HepG2 (cell line): ENCODE measurements at regions not wholly inside any gene's neighbourhood (a gene's known extent, or its start where the extent isn't known, plus 50 kb on each side); places are given as distances from the start of the nearest gene placed in this dataset.

Source experiments
- ATAC-seq: fragments of 200-7000 bp; cut with Tn5 transposase; 3 replicates; pipeline ENCODE4 v1.9.1; 2020; ENCODE audit warnings: mild to moderate bottlenecking, moderate library complexity
- BruUV-seq: library from RNA; stranded (reverse); fragments of 400-500 nt; replicated peaks from 2 replicates; lab custom pipeline; 2021; lab: Mats Ljungman, UMichigan
- CTCF ChIA-PET: fragments of 300-600 bp; formaldehyde crosslinking; extraction: SDS; loops from one replicate; lab custom pipeline; 2021; ENCODE audit warnings: low total read pairs, inconsistent platforms, low intra/inter-chr PET ratio; lab: Yijun Ruan, JAX
- POLR2A ChIA-PET: fragments of 350-600 bp; sonication (Branson Sonifier 250); formaldehyde crosslinking; loops from one replicate; lab custom pipeline; 2020; ENCODE audit warnings: antibody characterized with exemption, inconsistent platforms; lab: Yijun Ruan, JAX
- DNase-seq: peaks from one replicate; pipeline ENCODE4 v3.0.0-alpha.2; 2015; ENCODE audit warnings: low spot score
- FAIRE-seq: peaks from 3 replicates; lab custom pipeline; 2011; peaks lifted over from hg19 to GRCh38; lab: Jason Lieb, UNC
- H2AFZ ChIP-seq: one replicate; pipeline ENCODE4 v1.6.1; 2011; ENCODE audit warnings: low read length, inconsistent platforms
- H3K27ac ChIP-seq: fragments of 300-600 bp; 3 replicates; pipeline ENCODE4 v1.8.0; 2011; ENCODE audit warnings: mixed run types, mild to moderate bottlenecking, mixed read lengths, low read length, inconsistent platforms; ENCODE audit not compliant: insufficient read depth; ENCODE audit errors: extremely low read length
- H3K27me3 ChIP-seq, 2 experiments: fragments of 200-600 bp in 1 of 2; 2 replicates in 1 of 2; 3 replicates in 1 of 2; pipeline versions ENCODE4 v1.6.0 to v1.8.0; 2011; ENCODE audit warnings: low read length in 2 of 2, mild to moderate bottlenecking in 2 of 2, moderate library complexity in 2 of 2, inconsistent platforms in 1 of 2; ENCODE audit not compliant: insufficient read depth in 2 of 2, control insufficient read depth in 1 of 2
- H3K36me3 ChIP-seq, 2 experiments: fragments of 200-600 bp in 1 of 2; replicated peaks in 1 of 2; 2 replicates in 1 of 2; 3 replicates in 1 of 2; pipeline versions ENCODE4 v1.5.1 to v1.8.0; 2011; ENCODE audit warnings: low read length in 2 of 2, inconsistent platforms in 1 of 2; ENCODE audit not compliant: insufficient read depth in 2 of 2, control insufficient read depth in 1 of 2
- H3K4me1 ChIP-seq: 2 replicates; pipeline ENCODE4 v1.5.1; 2012; ENCODE audit warnings: low read length, inconsistent platforms; ENCODE audit not compliant: insufficient read depth
- H3K4me2 ChIP-seq: 2 replicates; pipeline ENCODE4 v1.6.0; 2011; ENCODE audit warnings: low read depth, low read length, inconsistent platforms
- H3K4me3 ChIP-seq, 3 experiments: fragments of 200-600 bp in 1 of 3; sonication (generic), shearing (Covaris generic) in 1 of 3; replicated peaks in 1 of 3; 2 replicates each; pipeline ENCODE4 v1.5.1; 2011 to 2016; ENCODE audit warnings: low read length in 3 of 3, inconsistent platforms in 2 of 3, low read depth in 2 of 3, mild to moderate bottlenecking in 2 of 3, control low read depth in 1 of 3, mixed read lengths in 1 of 3; ENCODE audit not compliant: insufficient read depth in 1 of 3
- H3K79me2 ChIP-seq: one replicate; pipeline ENCODE4 v1.6.1; 2011; ENCODE audit warnings: low read length, inconsistent platforms; ENCODE audit not compliant: insufficient read depth
- H3K9ac ChIP-seq: 2 replicates; pipeline ENCODE4 v1.6.0; 2011; ENCODE audit warnings: mild to moderate bottlenecking, low read depth, low read length, inconsistent platforms; ENCODE audit not compliant: insufficient read depth
- H3K9me3 ChIP-seq: 2 replicates; pipeline ENCODE4 v1.5.1; 2012; ENCODE audit warnings: mild to moderate bottlenecking, low read length
- H4K20me1 ChIP-seq: 2 replicates; pipeline ENCODE4 v1.6.0; 2011; ENCODE audit warnings: inconsistent platforms, mild to moderate bottlenecking, low read length, moderate library complexity; ENCODE audit not compliant: insufficient read depth
- AHDC1 ChIP-seq: sonication (generic); formaldehyde crosslinking; IDR thresholded peaks from 2 replicates; pipeline ENCODE4 v1.5.1; 2020; ENCODE audit warnings: mild to moderate bottlenecking, missing genetic modification reagents, borderline replicate concordance
- AKNA ChIP-seq: sonication (generic); formaldehyde crosslinking; IDR thresholded peaks from 2 replicates; pipeline ENCODE4 v1.4.0; 2020; ENCODE audit warnings: missing genetic modification reagents, borderline replicate concordance
- ELF3 ChIP-seq: IDR thresholded peaks from 2 replicates; pipeline ENCODE4 v1.6.1; 2016; ENCODE audit warnings: missing genetic modification reagents, missing compliant biosample characterization
- EZH2 ChIP-seq: conservative IDR thresholded peaks from 2 replicates; pipeline ENCODE4 v1.6.1; 2012; ENCODE audit warnings: mild to moderate bottlenecking, low read depth, low read length, moderate library complexity
- GLI4 ChIP-seq: sonication (generic); formaldehyde crosslinking; IDR thresholded peaks from 2 replicates; pipeline ENCODE4 v1.5.1; 2020; ENCODE audit warnings: missing genetic modification reagents, mild to moderate bottlenecking, moderate library complexity, borderline replicate concordance
- HOXA3 ChIP-seq: sonication (generic); formaldehyde crosslinking; IDR thresholded peaks from 2 replicates; pipeline ENCODE4 v1.5.0; 2020; ENCODE audit warnings: missing genetic modification reagents
- MXD4 ChIP-seq: IDR thresholded peaks from 2 replicates; pipeline ENCODE4 v1.6.1; 2016; ENCODE audit warnings: mild to moderate bottlenecking, missing biosample characterization, missing genetic modification reagents
- NFIB ChIP-seq: sonication (generic); formaldehyde crosslinking; IDR thresholded peaks from 2 replicates; pipeline ENCODE4 v1.9.0; 2021; ENCODE audit warnings: missing genetic modification reagents, mild to moderate bottlenecking, borderline replicate concordance
- NR2C2 ChIP-seq: sonication (generic); formaldehyde crosslinking; IDR thresholded peaks from 2 replicates; pipeline ENCODE4 v1.4.0; 2020; ENCODE audit warnings: missing genetic modification reagents, mild to moderate bottlenecking, moderate library complexity, borderline replicate concordance
- SP4 ChIP-seq: sonication (generic); formaldehyde crosslinking; IDR thresholded peaks from 2 replicates; pipeline ENCODE4 v1.8.1; 2023; ENCODE audit warnings: mild to moderate bottlenecking, missing genetic modification reagents
- ZBTB20 ChIP-seq: sonication (generic); formaldehyde crosslinking; IDR thresholded peaks from 2 replicates; pipeline ENCODE4 v1.8.1; 2023; ENCODE audit warnings: missing genetic modification reagents, low read depth, mild to moderate bottlenecking, borderline replicate concordance
- ZBTB46 ChIP-seq: sonication (generic); formaldehyde crosslinking; IDR thresholded peaks from 2 replicates; pipeline ENCODE4 v1.4.0; 2020; ENCODE audit warnings: mild to moderate bottlenecking, missing genetic modification reagents, borderline replicate concordance
- ZNF333 ChIP-seq: sonication (generic); formaldehyde crosslinking; IDR thresholded peaks from 2 replicates; pipeline ENCODE4 v1.4.0; 2020; ENCODE audit warnings: mild to moderate bottlenecking, missing genetic modification reagents, borderline replicate concordance
- WGBS: methylation state at CpG from one replicate; pipeline ENCODE4 v1.1.6; 2017; ENCODE audit warnings: low lambda C conversion rate; 5-methylcytosine and 5-hydroxymethylcytosine counted together
- in situ Hi-C: cut with HindIII; loops from 2 replicates; pipeline ENCODE4 v1.10.0; 2017; ENCODE audit warnings: low pct_unique_long_range_greater_than_20kb; ENCODE audit not compliant: extremely low pct_ligation_motif_present
- intact Hi-C: fragments of 100-400 bp; cut with micrococcal nuclease; formaldehyde crosslinking; loops from one replicate; pipeline ENCODE4 v1.10.0; 2022; ENCODE audit not compliant: unreplicated experiment

GRCh38 chrX:25640276-25640675 lies 497.9 kb upstream of the MAGEB18 start:
- Histone ChIP-seq H3K4me3 (no peak overlapping the region), H3K4me1 (no peaks in the 10 kb centered on the region), H4K20me1 (no peaks in the 10 kb centered on the region), H3K36me3 (no peaks in the 10 kb centered on the region), H3K79me2 (no peaks in the 10 kb centered on the region), H3K4me2 (no peak overlapping the region), H3K9ac (no peak overlapping the region), H3K27me3 (no peaks in the 10 kb centered on the region), H3K27ac (no peak overlapping the region), H2AFZ (no peak overlapping the region), H3K9me3 (no peaks in the 10 kb centered on the region)
- ATAC-seq (no peak), DNase-seq (no peak), FAIRE-seq (no peak)
- BruUV-seq = no TSS peak
- WGBS = 0% methylated on average over 1 of the region's 1 CpG
- ChIA-PET CTCF (no interaction called here), POLR2A (no interaction called here)
- intact Hi-C loops (no loop called here), in situ Hi-C loops (no loop called here)
- TF ChIP-seq AHDC1 (CRISPR knock-in tag) (no peak), ZBTB20 (CRISPR knock-in tag) (no peak), GLI4 (CRISPR knock-in tag) (no peak), NR2C2 (CRISPR knock-in tag) (no peak), SP4 (CRISPR knock-in tag) (no peak), ELF3 (CRISPR knock-in tag) (no peak), NFIB (no peak), HOXA3 (CRISPR knock-in tag) (no peak), MXD4 (CRISPR knock-in tag) (no peak), AKNA (no peak), EZH2 (no peak), ZNF333 (no peak), ZBTB46 (no peak)
